OCI-LY3 (cell line): ENCODE measurements at regions not wholly inside any gene's neighbourhood (a gene's known extent, or its start where the extent isn't known, plus 50 kb on each side); places are given as distances from the start of the nearest gene placed in this dataset.

Experiments used
- H2AFZ ChIP-seq: fragments of 200-600, 300-600 bp; shearing (Covaris generic); 2 replicates; pipeline ENCODE4 v1.6.0; 2014; ENCODE audit warnings: antibody characterized with exemption, low read depth, low read length
- H3K27ac ChIP-seq: fragments of 200-600, 300-600 bp; sonication (generic); 2 replicates; pipeline ENCODE4 v1.5.1; 2014; ENCODE audit warnings: mild to moderate bottlenecking, low read length, moderate library complexity, mixed read lengths
- H3K27me3 ChIP-seq: fragments of 200-600, 300-600 bp; sonication (generic); 2 replicates; pipeline ENCODE4 v1.6.1; 2014; ENCODE audit warnings: low read depth, low read length, mixed read lengths
- H3K36me3 ChIP-seq: fragments of 200-600, 300-600 bp; sonication (generic); replicated peaks from 2 replicates; pipeline ENCODE3; 2014; ENCODE audit warnings: low read depth, low read length, mixed read lengths
- H3K4me1 ChIP-seq: fragments of 300-600, 200-600 bp; sonication (generic); 2 replicates; pipeline ENCODE4 v1.6.1; 2014; ENCODE audit warnings: low read length, mixed read lengths
- H3K4me2 ChIP-seq: fragments of 200-600, 300-600 bp; sonication (generic); 2 replicates; pipeline ENCODE4 v1.6.1; 2014; ENCODE audit warnings: low read length, mixed read lengths
- H3K4me3 ChIP-seq: fragments of 300-600, 200-600 bp; sonication (generic); 2 replicates; pipeline ENCODE4 v1.5.1; 2014; ENCODE audit warnings: antibody characterized with exemption, mild to moderate bottlenecking, low read length, moderate library complexity
- H3K79me2 ChIP-seq: fragments of 300-600, 200-600 bp; shearing (Covaris generic); 2 replicates; pipeline ENCODE4 v1.6.1; 2014; ENCODE audit warnings: mild to moderate bottlenecking, low read length, mixed read lengths
- H3K9ac ChIP-seq: fragments of 300-600, 200-600 bp; shearing (Covaris generic); 2 replicates; pipeline ENCODE4 v1.6.0; 2014; ENCODE audit warnings: mild to moderate bottlenecking, low read length, moderate library complexity
- H3K9me3 ChIP-seq: fragments of 200-600, 300-600 bp; shearing (Covaris generic); 2 replicates; pipeline ENCODE4 v1.6.1; 2014; ENCODE audit warnings: low read length, mixed read lengths; ENCODE audit not compliant: insufficient read depth
- H4K20me1 ChIP-seq: fragments of 200-600, 300-600 bp; sonication (generic); 2 replicates; pipeline ENCODE4 v1.6.1; 2016; ENCODE audit warnings: low read length, mixed read lengths; ENCODE audit not compliant: insufficient read depth
- EZH2phosphoT487 ChIP-seq: fragments of 200-600 bp; shearing (Covaris generic); IDR thresholded peaks from 2 replicates; pipeline ENCODE4 v1.6.1; 2018; ENCODE audit warnings: antibody characterized with exemption, mixed run types, low read depth
- TF ChIP-seq, protein P1 (sequence below): fragments of 200-600, 300-600 bp; sonication (generic); IDR thresholded peaks from 2 replicates; pipeline ENCODE4 v1.5.1; 2014; ENCODE audit warnings: antibody characterized with exemption, low read length, low read depth

DNA sequence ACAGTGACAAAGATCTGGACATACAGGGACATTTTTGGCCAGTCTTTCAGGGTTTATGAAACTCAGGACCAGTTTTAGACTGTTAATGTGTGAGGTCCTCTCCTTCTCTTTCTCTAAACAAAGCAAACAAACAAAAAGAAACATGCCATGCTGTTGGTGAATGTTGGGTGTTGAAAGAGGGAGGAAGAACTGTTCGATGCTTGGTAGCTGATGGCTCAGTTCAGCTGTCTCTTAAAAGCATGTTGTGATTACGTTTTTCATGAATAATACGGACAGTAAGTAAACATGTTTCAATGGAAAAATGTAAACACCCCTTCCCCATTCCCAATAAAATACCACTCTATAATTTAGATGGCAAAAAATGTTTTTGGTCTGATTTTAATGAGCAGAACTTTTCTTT is 219.1 kb downstream of the SEC23IP start:
- Histone ChIP-seq H3K4me2 (no peak overlapping the region), H3K79me2 (no peaks in the 10 kb centered on the region), H3K9me3 (no peaks in the 10 kb centered on the region), H3K36me3 (no peaks in the 10 kb centered on the region), H4K20me1 (no peaks in the 10 kb centered on the region), H3K9ac (no peak overlapping the region), H3K4me1 (no peaks in the 10 kb centered on the region), H3K27ac (no peak overlapping the region), H3K4me3 (no peak overlapping the region), H2AFZ (no peak overlapping the region), H3K27me3 (no peaks in the 10 kb centered on the region)
- no peak for TF ChIP-seq EZH2phosphoT487
- TF ChIP-seq, protein P1, sequence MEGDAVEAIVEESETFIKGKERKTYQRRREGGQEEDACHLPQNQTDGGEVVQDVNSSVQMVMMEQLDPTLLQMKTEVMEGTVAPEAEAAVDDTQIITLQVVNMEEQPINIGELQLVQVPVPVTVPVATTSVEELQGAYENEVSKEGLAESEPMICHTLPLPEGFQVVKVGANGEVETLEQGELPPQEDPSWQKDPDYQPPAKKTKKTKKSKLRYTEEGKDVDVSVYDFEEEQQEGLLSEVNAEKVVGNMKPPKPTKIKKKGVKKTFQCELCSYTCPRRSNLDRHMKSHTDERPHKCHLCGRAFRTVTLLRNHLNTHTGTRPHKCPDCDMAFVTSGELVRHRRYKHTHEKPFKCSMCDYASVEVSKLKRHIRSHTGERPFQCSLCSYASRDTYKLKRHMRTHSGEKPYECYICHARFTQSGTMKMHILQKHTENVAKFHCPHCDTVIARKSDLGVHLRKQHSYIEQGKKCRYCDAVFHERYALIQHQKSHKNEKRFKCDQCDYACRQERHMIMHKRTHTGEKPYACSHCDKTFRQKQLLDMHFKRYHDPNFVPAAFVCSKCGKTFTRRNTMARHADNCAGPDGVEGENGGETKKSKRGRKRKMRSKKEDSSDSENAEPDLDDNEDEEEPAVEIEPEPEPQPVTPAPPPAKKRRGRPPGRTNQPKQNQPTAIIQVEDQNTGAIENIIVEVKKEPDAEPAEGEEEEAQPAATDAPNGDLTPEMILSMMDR = no peak

DNA sequence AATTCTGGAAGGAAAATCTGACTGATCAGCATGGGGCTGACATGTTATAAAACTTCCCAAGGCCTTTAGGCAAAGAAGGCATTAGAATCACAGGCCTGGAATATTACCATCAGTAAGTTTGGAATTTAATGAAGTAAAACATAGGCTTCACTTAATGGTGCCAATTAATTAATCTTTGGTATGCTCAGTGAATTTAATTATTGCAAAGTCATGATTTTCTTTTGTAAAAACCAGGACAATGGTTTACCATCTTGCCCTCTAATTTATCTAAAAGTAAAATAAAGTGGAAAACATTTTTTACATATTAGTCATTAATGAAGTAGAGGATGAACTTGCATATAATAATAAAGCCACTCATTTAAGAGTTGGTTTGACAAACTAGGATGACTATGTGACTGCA is 220.3 kb downstream of the SEC23IP start:
- TF ChIP-seq, protein P1 = no peak
- TF ChIP-seq EZH2phosphoT487 = no peak
- no peak overlapping the region for H2AFZ ChIP-seq

DNA sequence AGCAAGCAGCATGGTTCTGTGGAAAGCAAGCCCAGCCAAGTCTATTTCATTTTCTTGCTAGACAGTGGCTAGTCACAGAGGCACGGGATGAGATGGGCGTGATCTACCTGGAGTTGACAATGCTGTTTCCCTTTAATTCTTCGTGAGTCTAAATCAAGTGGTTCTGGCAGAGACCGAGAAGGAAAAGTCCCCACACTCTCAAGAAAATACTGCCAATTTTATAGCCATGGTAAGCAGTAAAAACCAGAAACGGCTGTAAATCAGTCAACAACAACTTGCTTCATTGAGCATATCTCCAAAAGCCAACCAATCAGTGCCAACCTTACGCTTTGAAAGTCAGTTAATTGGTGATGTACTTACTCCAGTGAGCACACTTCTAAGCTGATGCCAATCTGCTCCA is 223.4 kb downstream of the SEC23IP start:
- Histone ChIP-seq H3K9me3 (no peaks in the 10 kb centered on the region), H4K20me1 (no peaks in the 10 kb centered on the region), H3K4me2 (no peak overlapping the region), H3K27me3 (no peaks in the 10 kb centered on the region), H3K9ac (no peak overlapping the region), H3K4me3 (no peak overlapping the region), H3K4me1 (no peaks in the 10 kb centered on the region), H3K79me2 (no peaks in the 10 kb centered on the region), H3K27ac (no peak overlapping the region), H2AFZ (no peak overlapping the region), H3K36me3 (no peaks in the 10 kb centered on the region)
- TF ChIP-seq, protein P1 = no peak
- TF ChIP-seq EZH2phosphoT487 = no peak

More for the DNA sequence above, 220.3 kb downstream of the SEC23IP start:
- Histone ChIP-seq H3K4me1 (no peaks in the 10 kb centered on the region), H3K9ac (no peak overlapping the region), H3K4me3 (no peak overlapping the region), H3K27me3 (no peaks in the 10 kb centered on the region), H3K4me2 (no peak overlapping the region), H3K27ac (no peak overlapping the region), H3K36me3 (no peaks in the 10 kb centered on the region), H3K79me2 (no peaks in the 10 kb centered on the region), H4K20me1 (no peaks in the 10 kb centered on the region), H3K9me3 (no peaks in the 10 kb centered on the region)

DNA sequence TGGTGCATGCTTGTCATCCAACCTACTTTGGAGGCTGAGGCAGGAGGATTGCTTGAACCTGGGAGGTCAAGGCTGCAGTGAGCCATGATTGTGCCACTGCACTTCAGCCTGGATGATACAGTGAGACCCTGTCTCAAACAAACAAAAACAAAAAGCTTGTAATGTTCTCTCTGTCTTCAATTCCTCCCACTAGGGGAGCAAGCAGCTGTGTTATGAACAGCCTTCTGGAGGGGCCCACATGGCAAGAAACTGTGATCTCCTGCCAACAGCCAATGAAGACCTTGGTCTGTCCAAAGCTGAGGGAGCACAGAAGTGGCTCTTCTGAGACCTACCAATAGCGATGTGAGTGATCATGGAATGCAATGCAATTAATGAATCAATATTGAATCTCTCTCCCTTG is 229.2 kb downstream of the SEC23IP start:
- H3K9ac ChIP-seq = no peak overlapping the region
- H2AFZ ChIP-seq = no peak overlapping the region
- no peak overlapping the region for H3K4me2 ChIP-seq
- no peak overlapping the region for H3K4me3 ChIP-seq
- no peaks in the 10 kb centered on the region for H3K4me1 ChIP-seq
- no peaks in the 10 kb centered on the region for H3K36me3 ChIP-seq
- H4K20me1 ChIP-seq = no peaks in the 10 kb centered on the region
- H3K9me3 ChIP-seq = no peaks in the 10 kb centered on the region
- H3K27ac ChIP-seq = no peak overlapping the region
- no peaks in the 10 kb centered on the region for H3K27me3 ChIP-seq
- TF ChIP-seq, protein P1 = no peak
- TF ChIP-seq EZH2phosphoT487 = no peak
- H3K79me2 ChIP-seq = no peaks in the 10 kb centered on the region
